SK-N-SH (cell line): ENCODE measurements at regions not wholly inside any gene's neighbourhood (a gene's known extent, or its start where the extent isn't known, plus 50 kb on each side); places are given as distances from the start of the nearest gene placed in this dataset.
A peak's percentile ranks its signal among the peaks of the same experiment; 100 is the strongest.

Experiments
- CTCF ChIA-PET: fragments of 300-600, 350-600 bp; formaldehyde crosslinking; extraction: SDS; loops from one replicate; lab custom pipeline; 2021; lab: Yijun Ruan, JAX
- POLR2A ChIA-PET: fragments of 350-600 bp; sonication (Branson Sonifier 250); formaldehyde crosslinking; extraction: SDS; loops from one replicate; lab custom pipeline; 2020; ENCODE audit warnings: antibody characterized with exemption, inconsistent platforms; lab: Yijun Ruan, JAX
- DNase-seq: peaks from one replicate; pipeline ENCODE4 v3.0.0; 2012
- H2AFZ ChIP-seq: fragments of 200-600 bp; sonication (generic); 2 replicates; pipeline ENCODE4 v1.8.1; 2016; ENCODE audit warnings: antibody characterized with exemption, mild to moderate bottlenecking, low read depth
- H3F3A ChIP-seq: fragments of 200-600 bp; sonication (generic); replicated peaks from 2 replicates; pipeline ENCODE3; 2016; ENCODE audit warnings: antibody characterized with exemption, mild to moderate bottlenecking; ENCODE audit not compliant: insufficient read depth
- H3K27ac ChIP-seq, 2 experiments: fragments of 200-500 bp in 1 of 2; fragments of 200-600 bp in 1 of 2; sonication (Bioruptor generic) in 1 of 2; sonication (generic), shearing (Covaris generic) in 1 of 2; 2 replicates each; pipeline versions ENCODE4 v1.5.1 to v1.6.1; 2014 to 2016; ENCODE audit warnings: low read depth in 2 of 2, inconsistent platforms in 1 of 2, low read length in 1 of 2, mild to moderate bottlenecking in 1 of 2, mixed read lengths in 1 of 2
- H3K27me3 ChIP-seq: fragments of 200-600 bp; sonication (generic), shearing (Covaris generic); 2 replicates; pipeline ENCODE4 v1.6.1; 2016; ENCODE audit warnings: mixed run types; ENCODE audit not compliant: insufficient read depth
- H3K36me3 ChIP-seq, 2 experiments: fragments of 200-500 bp in 1 of 2; fragments of 200-600 bp in 1 of 2; sonication (Bioruptor generic) in 1 of 2; sonication (generic) in 1 of 2; replicated peaks in 1 of 2; 2 replicates each; pipeline versions ENCODE3 to v1.5.1; 2014 to 2016; ENCODE audit warnings: low read length in 1 of 2, mild to moderate bottlenecking in 1 of 2; ENCODE audit not compliant: insufficient read depth in 2 of 2, control insufficient read depth in 1 of 2
- H3K4me1 ChIP-seq, 2 experiments: fragments of 200-500 bp in 1 of 2; fragments of 200-600 bp in 1 of 2; sonication (Bioruptor generic) in 1 of 2; sonication (generic), shearing (Covaris generic) in 1 of 2; 2 replicates each; pipeline versions ENCODE4 v1.5.1 to v1.6.1; 2014 to 2016; ENCODE audit warnings: low read depth in 1 of 2, low read length in 1 of 2, mixed run types in 1 of 2; ENCODE audit not compliant: insufficient read depth in 2 of 2, control insufficient read depth in 1 of 2
- H3K4me2 ChIP-seq: fragments of 200-600 bp; sonication (generic), shearing (Covaris generic); 2 replicates; pipeline ENCODE4 v1.6.1; 2017; ENCODE audit warnings: mixed run types
- H3K4me3 ChIP-seq, 2 experiments: fragments of 200-500 bp in 1 of 2; fragments of 200-600 bp in 1 of 2; sonication (Bioruptor generic) in 1 of 2; sonication (generic), shearing (Covaris generic) in 1 of 2; 2 replicates each; pipeline versions ENCODE4 v1.5.1 to v1.8.1; 2014 to 2016; ENCODE audit warnings: low read depth in 2 of 2, inconsistent platforms in 1 of 2, low read length in 1 of 2, mild to moderate bottlenecking in 1 of 2, mixed read lengths in 1 of 2, moderate library complexity in 1 of 2
- H3K79me2 ChIP-seq: fragments of 200-600 bp; sonication (generic); 2 replicates; pipeline ENCODE4 v1.8.1; 2017; ENCODE audit warnings: mild to moderate bottlenecking; ENCODE audit not compliant: insufficient read depth
- H3K9ac ChIP-seq: fragments of 200-600 bp; sonication (generic); 2 replicates; pipeline ENCODE4 v1.6.1; 2017; ENCODE audit warnings: mixed run types
- H3K9me2 ChIP-seq: fragments of 200-600 bp; sonication (generic); 2 replicates; pipeline ENCODE4 v1.6.1; 2017; ENCODE audit warnings: mixed run types
- H3K9me3 ChIP-seq: fragments of 200-600 bp; sonication (generic); 2 replicates; pipeline ENCODE4 v1.6.1; 2017; ENCODE audit warnings: mixed run types, mild to moderate bottlenecking, moderate library complexity
- H4K20me1 ChIP-seq: fragments of 200-600 bp; sonication (generic); 2 replicates; pipeline ENCODE4 v1.6.1; 2017; ENCODE audit warnings: mild to moderate bottlenecking, mixed run types; ENCODE audit not compliant: insufficient read depth
- CHD2 ChIP-seq: fragments of 150-350 bp; IDR thresholded peaks from 2 replicates; pipeline ENCODE4 v1.6.1; 2018; ENCODE audit warnings: low read length; ENCODE audit not compliant: partially characterized antibody
- EP300 ChIP-seq, 2 experiments: IDR thresholded peaks; 2 replicates each; pipeline versions ENCODE4 v1.4.0 to v1.6.1; 2012; ENCODE audit warnings: borderline replicate concordance in 1 of 2, low read depth in 1 of 2, low read length in 1 of 2
- GATA2 ChIP-seq: sonication (generic); formaldehyde crosslinking; IDR thresholded peaks from 2 replicates; pipeline ENCODE4 v1.5.0; 2020; ENCODE audit warnings: mild to moderate bottlenecking, missing genetic modification reagents
- MEF2A ChIP-seq: IDR thresholded peaks from 2 replicates; pipeline ENCODE4 v1.4.0; 2012; ENCODE audit warnings: low read depth, borderline replicate concordance
- NRF1 ChIP-seq: IDR thresholded peaks from 2 replicates; pipeline ENCODE4 v1.6.1; 2012; ENCODE audit warnings: low read depth, mild to moderate bottlenecking, low read length
- POLR2AphosphoS5 ChIP-seq: IDR thresholded peaks from 2 replicates; pipeline ENCODE4 v1.6.1; 2012; ENCODE audit warnings: low read depth, low read length
- RAD21 ChIP-seq: IDR thresholded peaks from 2 replicates; pipeline ENCODE4 v1.6.1; 2012; ENCODE audit warnings: mild to moderate bottlenecking, low read length
- RCOR1 ChIP-seq: fragments of 150-350 bp; IDR thresholded peaks from 2 replicates; pipeline ENCODE4 v1.6.1; 2017; ENCODE audit warnings: antibody characterized with exemption, low read length
- RXRA ChIP-seq: IDR thresholded peaks from 2 replicates; pipeline ENCODE4 v1.4.0; 2012; ENCODE audit warnings: low read depth, mild to moderate bottlenecking, borderline replicate concordance
- TAF1 ChIP-seq: IDR thresholded peaks from 2 replicates; pipeline ENCODE4 v1.6.1; 2012; ENCODE audit warnings: low read depth, mild to moderate bottlenecking, low read length, moderate library complexity, borderline replicate concordance
- TCF12 ChIP-seq: IDR thresholded peaks from 2 replicates; pipeline ENCODE4 v1.4.0; 2012
- TEAD4 ChIP-seq: IDR thresholded peaks from 2 replicates; pipeline ENCODE4 v1.4.0; 2012; ENCODE audit warnings: mild to moderate bottlenecking, borderline replicate concordance; ENCODE audit not compliant: insufficient read depth
- USF2 ChIP-seq: fragments of 150-350 bp; IDR thresholded peaks from 2 replicates; pipeline ENCODE4 v1.6.1; 2017; ENCODE audit warnings: antibody characterized with exemption, low read length, low read depth, borderline replicate concordance
- WGBS: methylation state at CpG from one replicate; pipeline ENCODE4 v1.1.6; 2017; ENCODE audit warnings: low lambda C conversion rate; 5-methylcytosine and 5-hydroxymethylcytosine counted together
- TF ChIP-seq, protein P1 (sequence below): fragments of 200-600 bp; sonication (generic); IDR thresholded peaks from 2 replicates; pipeline ENCODE4 v1.6.1; 2017; ENCODE audit warnings: antibody characterized with exemption, mild to moderate bottlenecking, moderate library complexity
- TF ChIP-seq, protein P2 (sequence below): IDR thresholded peaks from 2 replicates; pipeline ENCODE4; 2012

- no peaks in the 10 kb centered on the region for H4K20me1 ChIP-seq
- H3K27me3 ChIP-seq, result no peaks in the 10 kb centered on the region
- H3K9me3 ChIP-seq, result no peaks in the 10 kb centered on the region
- TF ChIP-seq, protein P1, sequence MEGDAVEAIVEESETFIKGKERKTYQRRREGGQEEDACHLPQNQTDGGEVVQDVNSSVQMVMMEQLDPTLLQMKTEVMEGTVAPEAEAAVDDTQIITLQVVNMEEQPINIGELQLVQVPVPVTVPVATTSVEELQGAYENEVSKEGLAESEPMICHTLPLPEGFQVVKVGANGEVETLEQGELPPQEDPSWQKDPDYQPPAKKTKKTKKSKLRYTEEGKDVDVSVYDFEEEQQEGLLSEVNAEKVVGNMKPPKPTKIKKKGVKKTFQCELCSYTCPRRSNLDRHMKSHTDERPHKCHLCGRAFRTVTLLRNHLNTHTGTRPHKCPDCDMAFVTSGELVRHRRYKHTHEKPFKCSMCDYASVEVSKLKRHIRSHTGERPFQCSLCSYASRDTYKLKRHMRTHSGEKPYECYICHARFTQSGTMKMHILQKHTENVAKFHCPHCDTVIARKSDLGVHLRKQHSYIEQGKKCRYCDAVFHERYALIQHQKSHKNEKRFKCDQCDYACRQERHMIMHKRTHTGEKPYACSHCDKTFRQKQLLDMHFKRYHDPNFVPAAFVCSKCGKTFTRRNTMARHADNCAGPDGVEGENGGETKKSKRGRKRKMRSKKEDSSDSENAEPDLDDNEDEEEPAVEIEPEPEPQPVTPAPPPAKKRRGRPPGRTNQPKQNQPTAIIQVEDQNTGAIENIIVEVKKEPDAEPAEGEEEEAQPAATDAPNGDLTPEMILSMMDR, result no peak
- no peaks in the 10 kb centered on the region for H3K36me3 ChIP-seq
- POLR2A ChIA-PET, result no interaction called here
- WGBS, result 51% methylated on average over 4 of the region's 4 CpGs
- peak overlapping the region in 1 of 2 experiments; percentile 34; a peak in 1 of 4 replicates for H3K4me3 ChIP-seq
- no peaks in the 10 kb centered on the region for H3K9me2 ChIP-seq
- peaks cover 0 to 21% of the 10 kb centered on the region in 2 experiments; a peak in 3 of 4 replicates for H3K4me1 ChIP-seq
- 0 out of 2 replicates have a peak overlapping the region, but pooled peaks have one; percentile 44 for H2AFZ ChIP-seq
- no peaks in the 10 kb centered on the region for H3K79me2 ChIP-seq
- H3K4me2 ChIP-seq, result peak overlapping the region; percentile 54
- no peak for DNase-seq
- no peak overlapping the region for H3K9ac ChIP-seq
- H3K27ac ChIP-seq, result peak overlapping the region in 1 of 2 experiments; percentile 69; a peak in 2 of 4 replicates
- peaks cover 28% of the 10 kb centered on the region for H3F3A ChIP-seq
- CTCF ChIA-PET, result interaction anchor here (1.0 kb wide), 1 partner anchor 8 kb away, joined by 7 read pairs; no protein-coding TSS in a partner anchor
Measured at GRCh38 chr18:22695674-22696073, 237.5 kb upstream of the RBBP8 start.

GRCh38 chr18:22697561-22697960, 235.6 kb upstream of the RBBP8 start:
- no CpG with 5 or more reads among the region's 3 CpGs for WGBS
- POLR2A ChIA-PET, result no interaction called here
- CTCF ChIA-PET, result no interaction called here
- Histone ChIP-seq H3K4me3 (no peak overlapping the region), H3K27ac (no peak overlapping the region), H3K9me2 (no peaks in the 10 kb centered on the region), H3K36me3 (no peaks in the 10 kb centered on the region), H3K4me2 (no peak overlapping the region), H3F3A (peaks cover 19% of the 10 kb centered on the region), H3K4me1 (peaks cover 0 to 9% of the 10 kb centered on the region in 2 experiments; a peak in 3 of 4 replicates), H3K9me3 (no peaks in the 10 kb centered on the region), H2AFZ (no peak overlapping the region), H3K9ac (no peak overlapping the region), H4K20me1 (no peaks in the 10 kb centered on the region), H3K79me2 (no peaks in the 10 kb centered on the region), H3K27me3 (no peaks in the 10 kb centered on the region)
- TF ChIP-seq TCF12 (no peak), TEAD4 (no peak), CHD2 (no peak), GATA2 (CRISPR knock-in tag) (no peak), USF2 (no peak), EP300 (IDR thresholded peaks at IDR 0.05; ENCODE audit: borderline replicate concordance in 1 of 2, low read depth in 1 of 2, low read length in 1 of 2) (no peak), TAF1 (no peak), POLR2AphosphoS5 (no peak), RXRA (no peak), MEF2A (no peak), RAD21 (no peak), RCOR1 (no peak), NRF1 (no peak)
- TF ChIP-seq, protein P2, sequence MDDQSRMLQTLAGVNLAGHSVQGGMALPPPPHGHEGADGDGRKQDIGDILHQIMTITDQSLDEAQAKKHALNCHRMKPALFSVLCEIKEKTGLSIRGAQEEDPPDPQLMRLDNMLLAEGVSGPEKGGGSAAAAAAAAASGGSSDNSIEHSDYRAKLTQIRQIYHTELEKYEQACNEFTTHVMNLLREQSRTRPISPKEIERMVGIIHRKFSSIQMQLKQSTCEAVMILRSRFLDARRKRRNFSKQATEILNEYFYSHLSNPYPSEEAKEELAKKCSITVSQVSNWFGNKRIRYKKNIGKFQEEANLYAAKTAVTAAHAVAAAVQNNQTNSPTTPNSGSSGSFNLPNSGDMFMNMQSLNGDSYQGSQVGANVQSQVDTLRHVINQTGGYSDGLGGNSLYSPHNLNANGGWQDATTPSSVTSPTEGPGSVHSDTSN, result no peak
- no peak for DNase-seq
